GM21360 (cell line): ENCODE measurements at regions not wholly inside any gene's neighbourhood (a gene's known extent, or its start where the extent isn't known, plus 50 kb on each side); places are given as distances from the start of the nearest gene placed in this dataset.
A peak's percentile ranks its signal among the peaks of the same experiment; 100 is the strongest.
"Not testable (repeated sequence)": the region's sequence is repeated elsewhere in the genome, so short reads cannot be mapped to it uniquely, and the experiment has no call there.

Experiments
- ATAC-seq: cut with Tn5 transposase; IDR thresholded peaks from one replicate; pipeline ENCODE4 v1.9.1; 2021; ENCODE audit warnings: mild to moderate bottlenecking, moderate library complexity; ENCODE audit not compliant: unreplicated experiment

DNA sequence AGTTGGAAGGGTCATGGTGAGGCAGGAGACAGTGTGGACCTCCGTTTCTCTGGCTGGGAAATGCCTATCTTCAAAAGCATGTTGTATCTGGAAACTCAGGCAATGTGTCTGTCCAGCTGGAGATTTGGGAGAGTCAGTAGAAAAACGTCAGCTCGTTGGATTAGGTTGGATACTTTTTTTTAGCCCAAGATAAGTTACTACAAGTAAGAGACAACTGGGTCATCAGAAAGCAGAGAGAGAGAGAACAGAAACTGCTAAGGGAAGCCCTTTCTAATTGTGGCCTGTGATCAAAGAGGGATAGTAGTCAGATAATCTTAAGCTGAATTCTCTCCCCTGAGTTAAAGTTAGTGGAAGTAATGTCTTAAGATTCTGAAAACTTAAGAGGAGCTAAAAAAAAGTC lies 78.9 kb upstream of the ZNF280D start:
- ATAC-seq = no peak

GRCh38 chr15:56811586-56811985 lies 78.3 kb upstream of the ZNF280D start:
- ATAC-seq = no peak

- no peak for ATAC-seq
Observed at GRCh38 chr15:56808160-56808559, 74.9 kb upstream of the ZNF280D start.

DNA sequence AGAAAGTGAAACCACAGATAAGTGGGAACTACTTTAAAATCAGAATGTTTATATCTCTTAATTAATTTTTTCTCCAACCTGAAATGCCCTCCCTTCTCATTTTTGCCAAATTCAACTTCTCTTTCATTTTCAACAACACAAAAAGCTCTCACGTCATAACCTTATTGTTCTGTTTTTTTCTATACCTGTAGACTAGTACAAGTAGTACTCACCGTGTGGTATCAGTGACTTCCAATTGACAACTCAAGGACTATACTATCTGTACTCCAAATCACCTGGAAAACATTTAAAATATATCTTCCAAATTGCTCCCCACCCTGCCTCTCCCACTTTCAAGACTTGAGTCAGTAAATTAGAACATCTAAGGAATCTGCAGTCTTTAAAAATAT lies 72.8 kb upstream of the ZNF280D start:
- ATAC-seq = no peak

GRCh38 chr15:56805466-56806147 lies 72.3 kb upstream of the ZNF280D start:
- peak; percentile 73 for ATAC-seq

DNA sequence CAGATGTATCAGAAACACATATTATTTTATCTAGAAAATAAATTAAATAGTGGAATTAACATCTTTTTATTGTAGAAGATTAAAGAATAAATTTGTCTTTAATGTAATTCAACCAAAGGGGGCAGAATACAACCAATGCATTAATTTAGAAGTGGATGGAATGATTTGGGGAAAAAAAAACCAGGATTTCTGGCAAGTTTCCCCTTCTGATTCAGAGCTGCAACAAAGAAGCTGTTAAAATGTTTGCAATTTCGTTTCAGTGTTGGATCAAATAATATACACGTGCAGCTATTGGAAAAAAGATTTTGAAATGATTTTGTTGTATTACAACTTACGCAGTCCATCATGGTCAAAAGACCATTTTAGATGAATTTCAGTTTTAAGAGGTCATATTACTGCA lies 71.6 kb upstream of the ZNF280D start:
- no peak for ATAC-seq

DNA sequence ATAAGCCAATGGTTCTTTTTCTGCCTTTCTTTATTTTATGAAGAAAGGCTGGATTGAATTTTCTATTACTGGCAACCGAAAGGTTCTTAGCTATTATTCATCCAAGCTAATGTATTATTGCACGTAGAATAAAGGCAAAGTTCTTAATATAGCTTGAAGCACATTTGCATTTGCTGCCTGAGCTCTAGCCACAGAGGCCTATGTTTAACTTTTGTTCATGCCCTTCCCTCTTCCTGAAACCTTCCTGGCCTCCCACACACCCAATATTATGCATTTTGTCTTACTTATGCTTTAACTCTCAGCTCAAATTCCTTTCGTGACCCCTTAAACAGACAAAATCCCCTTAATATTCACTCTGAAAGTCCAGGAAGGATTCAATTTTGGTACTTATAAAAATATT lies 71.0 kb upstream of the ZNF280D start:
- ATAC-seq = no peak

DNA sequence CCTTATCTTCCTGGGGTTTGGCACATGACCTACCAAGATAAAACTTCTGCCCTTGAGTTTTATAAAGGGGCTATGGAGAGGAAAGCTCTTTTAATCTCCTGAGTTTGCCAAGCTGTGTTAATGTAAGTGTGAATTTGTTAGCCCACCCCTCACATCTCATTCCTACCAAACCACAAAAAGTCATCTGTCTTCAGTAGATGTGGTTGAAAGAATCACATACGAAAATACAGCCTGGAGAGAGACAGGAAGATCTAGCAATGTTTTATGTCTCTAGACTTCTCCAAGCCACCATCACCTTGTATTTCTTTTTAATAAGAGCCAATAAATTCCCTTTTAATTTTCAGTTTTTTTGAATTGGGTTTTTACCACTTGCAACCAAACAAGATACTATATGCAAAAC lies 68.9 kb upstream of the ZNF280D start:
- no peak for ATAC-seq

- peak; percentile 70 for ATAC-seq
Observed at GRCh38 chr15:56798639-56799038, 65.3 kb upstream of the ZNF280D start.

DNA sequence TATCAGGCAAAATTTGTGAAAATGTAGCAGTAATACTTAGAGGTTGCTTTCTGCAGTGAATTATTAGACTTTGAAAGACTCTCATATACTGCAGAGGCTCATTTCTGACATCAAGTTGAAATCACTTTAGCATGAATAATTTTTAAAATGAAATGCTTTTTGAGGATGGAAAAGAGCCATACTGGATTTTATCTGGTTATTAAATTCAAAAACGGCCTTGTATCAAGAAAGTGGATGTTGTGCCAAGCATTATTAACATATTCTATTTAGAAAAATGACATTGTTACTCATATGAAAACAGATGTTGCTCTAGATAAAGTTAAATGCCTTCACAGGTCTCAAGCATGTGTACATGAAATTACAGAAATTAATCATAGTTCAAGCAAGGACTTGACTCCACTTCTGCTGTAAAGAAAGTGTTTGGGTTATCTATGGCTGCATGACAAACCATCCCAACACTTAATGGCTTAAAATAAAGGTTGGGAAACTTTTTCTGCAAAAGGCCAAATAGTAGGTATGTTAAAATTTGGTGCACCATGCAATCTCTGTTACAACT lies 64.5 kb upstream of the ZNF280D start:
- no peak for ATAC-seq

- ATAC-seq = no peak
Observed at GRCh38 chr15:56795502-56795901, 62.2 kb upstream of the ZNF280D start.

- ATAC-seq = no peak
Observed at GRCh38 chr15:56794553-56795329, 61.4 kb upstream of the ZNF280D start.

GRCh38 chr15:56794165-56794552 lies 60.9 kb upstream of the ZNF280D start:
- ATAC-seq = no peak

DNA sequence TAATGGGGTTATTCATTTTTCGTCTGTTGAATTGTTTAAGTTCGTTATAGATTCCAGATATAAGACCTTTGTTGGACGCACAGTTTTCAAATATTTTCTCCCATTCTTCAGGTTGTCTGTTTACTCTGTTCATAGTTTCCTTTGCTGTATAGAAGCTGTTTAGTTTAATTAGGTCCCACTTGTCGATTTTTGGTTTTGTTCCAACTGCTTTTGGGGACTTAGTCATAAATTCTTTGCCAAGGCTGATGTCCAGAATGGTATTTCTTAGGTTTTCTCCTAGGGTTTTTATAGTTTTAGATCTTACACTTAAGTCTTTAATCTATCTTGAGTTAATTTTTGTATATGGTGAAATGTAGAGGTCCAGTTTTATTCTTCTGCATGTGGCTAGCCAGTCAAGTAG lies 58.9 kb upstream of the ZNF280D start:
- no peak for ATAC-seq

- not testable (repeated sequence) for ATAC-seq
Observed at GRCh38 chr15:56791521-56791920, 58.2 kb upstream of the ZNF280D start.

GRCh38 chr15:56788359-56788758 lies 55.0 kb upstream of the ZNF280D start:
- no peak for ATAC-seq

GRCh38 chr15:56786966-56787365 lies 53.7 kb upstream of the ZNF280D start:
- ATAC-seq = peak; percentile 71

DNA sequence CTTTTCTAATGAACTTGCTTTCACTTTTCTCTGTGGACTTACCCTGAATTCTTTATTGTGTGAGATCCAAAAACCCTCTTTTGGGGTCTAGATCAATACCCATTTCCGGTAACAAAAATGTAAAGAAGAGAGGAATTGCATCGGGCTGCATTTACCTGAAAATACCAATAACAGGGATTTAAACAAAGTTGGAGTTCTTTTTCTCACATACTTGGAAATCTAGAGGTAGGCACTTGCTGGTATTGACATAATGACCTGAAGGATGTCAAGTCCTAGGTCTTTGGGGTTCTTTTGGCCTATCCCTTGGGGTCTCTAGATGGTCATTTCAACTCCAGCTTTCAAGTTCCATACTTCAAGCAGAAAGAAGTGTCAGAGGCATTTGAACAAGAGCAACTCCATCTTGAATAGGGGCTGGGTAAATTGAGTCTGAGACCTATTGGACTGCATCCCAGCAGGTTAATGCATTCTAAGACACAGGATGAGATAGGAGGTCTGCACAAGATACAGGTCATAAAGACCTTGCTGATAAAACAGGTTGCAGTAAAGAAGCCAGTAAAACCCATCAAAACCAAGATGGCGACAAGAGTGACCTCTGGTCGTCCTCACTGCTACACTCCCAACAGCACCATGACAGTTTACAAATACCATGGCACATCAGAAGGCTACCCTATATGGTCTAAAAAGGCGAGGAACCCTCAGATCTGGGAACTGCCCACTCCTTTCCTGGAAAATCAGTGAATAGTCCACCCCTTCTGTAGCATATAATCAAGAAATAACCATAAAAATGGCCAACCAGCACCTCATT lies 50.8 kb upstream of the ZNF280D start:
- no peak for ATAC-seq

- ATAC-seq = no peak
Observed at GRCh38 chr15:56783156-56783856, 50.0 kb upstream of the ZNF280D start.
